ENCODE measurements at regions not wholly inside any gene's neighbourhood (a gene's known extent, or its start where the extent isn't known, plus 50 kb on each side); places are given as distances from the start of the nearest gene placed in this dataset.
"Not testable (repeated sequence)": the region's sequence is repeated elsewhere in the genome, so short reads cannot be mapped to it uniquely, and the experiment has no call there.

GRCh38 chr16:59044616-59045015 lies 310.5 kb upstream of the GOT2 start:
- DNase-seq (ENCODE audit: low read depth in 1 of 2, low spot score in 1 of 2) = no peak
- in situ Hi-C loops (cut with HindIII; ENCODE audit: low pct_unique_long_range_greater_than_20kb, low sequenced_read_pairs) = no loop called here
- no peak for TF ChIP-seq JUND (IDR thresholded peaks at IDR 0.05; ENCODE audit: low read depth)

GRCh38 chr16:59042301-59042700 lies 308.2 kb upstream of the GOT2 start:
- no peak for DNase-seq (ENCODE audit: low read depth in 1 of 2, low spot score in 1 of 2)
- in situ Hi-C loops (cut with HindIII; ENCODE audit: low pct_unique_long_range_greater_than_20kb, low sequenced_read_pairs) = no loop called here

GRCh38 chr16:59039066-59039720 lies 305.1 kb upstream of the GOT2 start:
- DNase-seq (ENCODE audit: low read depth in 1 of 2, low spot score in 1 of 2) = no peak
- in situ Hi-C loops (cut with HindIII; ENCODE audit: low pct_unique_long_range_greater_than_20kb, low sequenced_read_pairs) = no loop called here
- TF ChIP-seq JUND (IDR thresholded peaks at IDR 0.05; ENCODE audit: low read depth) = no peak

More at GRCh38 chr16:59042301-59042700, 308.2 kb upstream of the GOT2 start:
- no peak for TF ChIP-seq JUND (IDR thresholded peaks at IDR 0.05; ENCODE audit: low read depth)

- in situ Hi-C loops (cut with HindIII; ENCODE audit: low pct_unique_long_range_greater_than_20kb, low sequenced_read_pairs) = no loop called here
- DNase-seq (ENCODE audit: low read depth in 1 of 2, low spot score in 1 of 2) = no peak
- no peak for TF ChIP-seq JUND (IDR thresholded peaks at IDR 0.05; ENCODE audit: low read depth)
Observed at GRCh38 chr16:59030923-59031485, 296.9 kb upstream of the GOT2 start.

GRCh38 chr16:59021751-59022150 lies 287.6 kb upstream of the GOT2 start:
- DNase-seq (ENCODE audit: low read depth in 1 of 2, low spot score in 1 of 2) = no peak
- in situ Hi-C loops (cut with HindIII; ENCODE audit: low pct_unique_long_range_greater_than_20kb, low sequenced_read_pairs) = no loop called here
- no peak for TF ChIP-seq JUND (IDR thresholded peaks at IDR 0.05; ENCODE audit: low read depth)

GRCh38 chr16:59013930-59014329 lies 279.8 kb upstream of the GOT2 start:
- in situ Hi-C loops (cut with HindIII; ENCODE audit: low pct_unique_long_range_greater_than_20kb, low sequenced_read_pairs) = no loop called here
- DNase-seq (ENCODE audit: low read depth in 1 of 2, low spot score in 1 of 2) = no peak
- TF ChIP-seq JUND (IDR thresholded peaks at IDR 0.05; ENCODE audit: low read depth) = no peak

GRCh38 chr16:58999762-59000161 lies 265.6 kb upstream of the GOT2 start:
- in situ Hi-C loops (cut with HindIII; ENCODE audit: low pct_unique_long_range_greater_than_20kb, low sequenced_read_pairs) = no loop called here

GRCh38 chr16:58992755-58993154 lies 258.6 kb upstream of the GOT2 start:
- DNase-seq (ENCODE audit: low read depth in 1 of 2, low spot score in 1 of 2); in situ Hi-C loops (cut with HindIII; ENCODE audit: low pct_unique_long_range_greater_than_20kb, low sequenced_read_pairs): not testable (repeated sequence)

More at GRCh38 chr16:58999762-59000161, 265.6 kb upstream of the GOT2 start:
- no peak for DNase-seq (ENCODE audit: low read depth in 1 of 2, low spot score in 1 of 2)
- TF ChIP-seq JUND (IDR thresholded peaks at IDR 0.05; ENCODE audit: low read depth) = no peak

GRCh38 chr16:58983181-58983965 lies 249.3 kb upstream of the GOT2 start:
- in situ Hi-C loops (cut with HindIII; ENCODE audit: low pct_unique_long_range_greater_than_20kb, low sequenced_read_pairs); DNase-seq (ENCODE audit: low read depth in 1 of 2, low spot score in 1 of 2): not testable (repeated sequence)

- no peak for TF ChIP-seq JUND (IDR thresholded peaks at IDR 0.05; ENCODE audit: low read depth)
- DNase-seq (ENCODE audit: low read depth in 1 of 2, low spot score in 1 of 2) = no peak
- in situ Hi-C loops (cut with HindIII; ENCODE audit: low pct_unique_long_range_greater_than_20kb, low sequenced_read_pairs) = no loop called here
Observed at GRCh38 chr16:58970775-58971174, 236.7 kb upstream of the GOT2 start.

- no peak for TF ChIP-seq JUND (IDR thresholded peaks at IDR 0.05; ENCODE audit: low read depth)
- in situ Hi-C loops (cut with HindIII; ENCODE audit: low pct_unique_long_range_greater_than_20kb, low sequenced_read_pairs) = no loop called here
- DNase-seq (ENCODE audit: low read depth in 1 of 2, low spot score in 1 of 2) = no peak
Observed at GRCh38 chr16:58963479-58963878, 229.4 kb upstream of the GOT2 start.

GRCh38 chr16:58962811-58963210 lies 228.7 kb upstream of the GOT2 start:
- in situ Hi-C loops (cut with HindIII; ENCODE audit: low pct_unique_long_range_greater_than_20kb, low sequenced_read_pairs) = no loop called here
- no peak for TF ChIP-seq JUND (IDR thresholded peaks at IDR 0.05; ENCODE audit: low read depth)
- no peak for DNase-seq (ENCODE audit: low read depth in 1 of 2, low spot score in 1 of 2)

- TF ChIP-seq JUND (IDR thresholded peaks at IDR 0.05; ENCODE audit: low read depth) = no peak
- in situ Hi-C loops (cut with HindIII; ENCODE audit: low pct_unique_long_range_greater_than_20kb, low sequenced_read_pairs) = no loop called here
Observed at GRCh38 chr16:58960484-58960883, 226.4 kb upstream of the GOT2 start.

More at GRCh38 chr16:58960484-58960883, 226.4 kb upstream of the GOT2 start:
- DNase-seq (ENCODE audit: low read depth in 1 of 2, low spot score in 1 of 2) = no peak
